HG03280 (cell line): ENCODE measurements at regions not wholly inside any gene's neighbourhood (a gene's known extent, or its start where the extent isn't known, plus 50 kb on each side); places are given as distances from the start of the nearest gene placed in this dataset.
A peak's percentile ranks its signal among the peaks of the same experiment; 100 is the strongest.

Experiments used
- ATAC-seq: cut with Tn5 transposase; IDR thresholded peaks from one replicate; pipeline ENCODE4 v1.9.1; 2021; ENCODE audit warnings: mild to moderate bottlenecking, moderate library complexity; ENCODE audit not compliant: unreplicated experiment

DNA sequence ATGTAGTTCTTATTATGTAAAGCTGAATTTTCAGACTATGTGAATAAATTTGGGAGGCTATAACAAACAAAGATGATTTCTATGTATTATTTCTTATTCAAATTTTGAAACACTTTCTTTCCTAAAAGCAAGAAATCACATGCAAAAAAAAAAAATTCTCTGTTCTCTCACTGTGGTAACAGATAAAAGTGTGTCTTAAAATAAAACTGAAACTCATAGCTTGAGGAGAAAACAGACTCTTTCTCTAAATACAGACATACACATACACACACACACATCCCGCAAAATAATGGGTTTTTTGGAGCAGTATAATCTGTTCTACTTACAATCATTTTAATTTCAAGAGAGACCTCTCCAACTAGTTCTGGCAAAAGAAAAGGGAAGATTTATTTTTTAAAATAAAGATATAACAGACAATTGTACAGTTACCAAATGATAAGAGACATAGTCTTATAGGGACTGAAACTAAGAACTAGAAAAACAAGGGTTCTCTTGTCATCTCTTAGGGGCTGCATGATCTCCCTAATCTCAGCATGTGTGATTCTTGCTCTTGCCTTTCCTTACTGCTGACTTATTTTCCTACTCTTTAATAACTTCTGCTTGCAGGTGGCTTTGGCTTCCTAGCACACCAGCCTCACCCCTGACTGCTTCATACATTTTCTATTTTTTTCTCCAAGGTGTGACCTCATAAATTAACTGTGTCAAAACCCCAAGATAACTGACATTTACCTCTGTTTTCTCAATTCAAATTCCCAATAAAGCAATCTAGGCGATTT, 483.5 kb upstream of the POT1 start:
- ATAC-seq, result no peak

DNA sequence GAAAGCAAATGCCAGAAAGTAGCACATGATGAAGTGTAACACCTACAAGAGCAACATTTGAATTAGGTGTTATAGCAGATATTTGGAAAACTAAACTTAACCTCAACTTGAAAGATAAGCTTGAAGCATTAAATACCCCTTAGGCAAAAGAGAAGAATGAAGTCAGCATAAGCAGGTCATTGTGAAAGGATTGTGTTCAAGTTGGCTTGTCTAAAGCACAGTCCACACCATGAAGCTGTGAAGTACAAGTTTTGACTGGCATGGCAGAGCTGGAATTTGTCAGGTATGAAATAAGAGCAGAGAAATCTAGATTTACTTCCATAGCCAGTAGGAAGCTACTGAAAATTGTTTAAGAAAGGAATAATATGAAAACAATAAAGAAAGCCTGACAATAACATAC, 480.3 kb upstream of the POT1 start:
- no peak for ATAC-seq

DNA sequence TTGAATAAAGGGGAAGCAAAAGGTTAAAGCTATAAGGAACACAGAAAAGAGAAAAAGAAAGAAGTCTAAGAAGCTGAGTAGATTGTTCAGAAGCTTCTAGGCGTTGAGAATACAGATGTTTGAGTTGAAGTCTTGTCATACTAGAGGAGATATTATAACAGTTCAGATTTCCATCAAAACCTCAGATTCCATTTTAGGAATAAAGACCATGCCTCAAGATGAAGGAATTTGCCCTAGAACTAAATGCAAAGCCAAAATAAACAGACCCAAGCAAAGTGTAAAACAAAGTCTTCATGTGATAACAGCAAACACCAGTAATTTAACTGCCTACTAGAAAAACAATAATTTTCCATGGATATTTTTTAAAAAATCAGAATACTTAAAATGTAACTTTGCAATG, 476.5 kb upstream of the POT1 start:
- no peak for ATAC-seq

DNA sequence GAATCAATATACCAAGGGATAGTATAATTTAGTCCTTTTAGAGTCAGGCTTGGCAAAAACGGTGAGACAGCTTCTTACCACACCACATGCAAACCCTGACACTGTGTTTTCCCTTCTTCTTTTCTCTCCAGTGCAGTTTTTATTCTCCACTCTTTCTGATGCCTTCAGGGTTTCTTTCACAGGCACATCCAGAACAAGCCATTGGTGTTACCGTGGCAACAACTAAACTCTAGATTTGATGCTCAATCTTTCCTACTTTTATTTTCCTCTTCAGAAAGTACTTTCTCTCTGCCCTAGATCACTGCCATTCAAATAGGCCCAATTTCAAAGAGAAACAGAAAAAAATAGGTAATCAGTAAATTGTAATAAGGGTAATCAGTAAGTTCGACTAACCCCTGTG, 469.8 kb upstream of the POT1 start:
- no peak for ATAC-seq

DNA sequence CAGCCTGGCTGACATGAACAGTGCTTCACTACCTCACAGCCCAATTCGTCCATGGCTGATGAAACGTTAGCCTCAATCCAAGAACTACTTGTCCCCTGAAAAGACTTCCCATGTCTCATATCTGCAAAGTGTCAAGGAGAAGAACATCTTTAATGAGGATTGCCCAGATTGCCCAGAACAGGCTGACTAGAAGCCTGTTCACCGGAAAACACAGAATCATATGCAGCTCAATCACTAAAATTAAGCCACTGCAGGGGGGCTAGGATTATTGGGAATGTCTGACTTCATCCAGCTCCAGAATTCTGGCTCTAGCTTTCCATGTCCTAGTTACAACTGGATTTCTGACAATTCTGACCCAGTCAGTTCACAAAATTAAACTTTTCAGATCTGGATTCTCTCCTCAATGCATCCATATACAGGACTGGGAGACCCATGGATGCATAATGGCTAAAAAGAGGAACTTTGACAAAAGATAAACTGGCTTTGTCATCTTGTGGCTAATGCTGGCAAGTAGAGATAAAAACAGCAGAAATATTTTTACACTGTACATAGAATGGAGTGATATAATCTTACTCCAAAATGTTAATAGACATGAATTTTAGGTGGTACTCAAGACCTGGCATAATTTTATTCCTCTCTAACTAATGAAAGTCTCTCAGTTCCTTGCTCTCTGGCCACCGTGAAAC, 467.0 kb upstream of the POT1 start:
- no peak for ATAC-seq

DNA sequence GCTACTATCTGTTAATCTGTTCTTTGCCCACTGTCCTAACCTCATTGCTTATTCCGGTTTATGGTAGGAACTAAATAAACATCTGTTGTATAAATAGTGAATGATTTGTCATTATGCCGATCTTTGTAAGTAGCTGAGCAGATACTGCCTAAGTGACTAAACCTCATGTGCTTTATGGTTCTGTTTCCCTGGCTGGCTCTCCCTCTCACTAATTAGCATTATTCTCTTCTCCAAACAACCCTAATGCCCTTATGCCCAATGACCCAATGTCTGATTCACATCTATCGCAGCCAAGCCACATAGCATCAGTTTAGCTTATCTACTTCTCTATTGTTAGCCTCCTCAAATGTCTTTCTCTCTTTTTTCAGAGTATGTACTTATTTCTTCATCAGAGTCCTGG, 462.3 kb upstream of the POT1 start:
- no peak for ATAC-seq

DNA sequence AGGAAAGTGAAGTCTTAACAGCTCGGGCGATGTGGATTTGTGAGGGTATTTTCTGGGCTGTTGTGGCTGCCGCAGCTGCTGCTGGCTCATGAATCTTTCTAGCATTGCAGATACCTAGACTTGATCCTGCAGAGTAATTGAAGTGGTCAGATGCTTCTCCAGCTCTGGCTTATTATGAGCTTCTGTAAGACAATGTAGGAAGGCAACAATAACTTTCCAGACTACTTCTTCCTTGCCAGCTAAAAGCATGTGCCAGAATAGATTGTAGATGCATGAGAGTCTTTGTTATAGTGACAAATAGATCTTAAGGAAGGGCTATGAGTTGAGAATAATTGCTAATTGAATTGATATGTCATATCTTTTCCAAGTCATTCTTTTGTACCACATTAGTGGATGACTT, 461.4 kb upstream of the POT1 start:
- no peak for ATAC-seq

DNA sequence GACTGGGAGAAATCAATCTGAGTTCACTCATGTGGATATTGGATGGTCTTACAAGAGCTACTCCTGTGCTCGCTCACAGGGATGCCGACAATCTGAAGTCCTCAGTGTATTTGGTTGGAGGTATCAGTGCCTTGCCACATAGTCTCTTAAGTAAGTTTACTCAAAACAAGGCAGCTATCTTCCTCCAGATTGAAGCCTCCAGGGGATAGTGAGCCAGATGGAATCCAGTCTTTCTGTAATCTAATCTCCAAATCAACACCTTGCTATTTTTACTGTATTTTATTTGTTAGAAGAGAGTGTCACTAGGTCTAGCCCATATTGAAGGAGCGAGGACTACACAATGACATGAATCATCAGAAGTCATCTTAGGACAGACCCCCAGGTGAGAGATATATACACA, 456.6 kb upstream of the POT1 start:
- ATAC-seq, result no peak

DNA sequence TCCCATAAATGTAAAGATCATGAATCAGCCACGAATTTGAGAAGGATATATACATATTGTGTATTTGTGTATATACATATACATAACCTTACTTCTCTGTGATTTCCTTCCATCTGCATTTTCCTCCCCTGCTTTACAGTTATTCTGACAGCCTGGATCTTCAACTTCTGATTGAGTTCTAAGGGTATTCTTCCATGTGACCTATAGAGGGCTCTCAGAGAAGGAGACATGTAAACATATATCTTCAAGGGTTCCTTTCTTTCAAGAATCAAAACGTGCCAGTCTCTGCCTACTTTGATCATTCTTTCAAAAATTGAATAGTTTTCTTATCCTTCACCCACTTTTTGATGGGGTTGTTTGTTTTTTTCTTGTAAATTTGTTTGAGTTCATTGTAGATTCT, 453.7 kb upstream of the POT1 start:
- no peak for ATAC-seq

DNA sequence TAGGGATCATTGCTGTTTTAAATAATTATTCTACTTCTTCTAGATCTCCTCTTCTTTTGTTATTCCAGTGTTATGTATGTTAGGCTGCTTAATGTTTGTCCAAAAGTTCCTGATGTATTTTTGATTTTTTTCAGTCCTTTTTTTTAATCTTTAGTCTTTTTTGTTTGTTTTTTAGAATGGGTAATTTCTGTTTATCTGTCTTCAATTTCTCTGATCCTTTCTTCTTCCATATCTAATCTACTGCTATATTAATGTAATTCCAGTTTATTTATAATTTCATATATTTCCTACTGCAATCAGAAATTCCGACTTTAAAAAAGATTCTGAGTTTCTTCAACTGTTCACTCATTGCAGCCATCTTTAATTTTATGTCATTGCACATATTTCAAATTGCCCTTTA, 452.8 kb upstream of the POT1 start:
- ATAC-seq, result no peak

DNA sequence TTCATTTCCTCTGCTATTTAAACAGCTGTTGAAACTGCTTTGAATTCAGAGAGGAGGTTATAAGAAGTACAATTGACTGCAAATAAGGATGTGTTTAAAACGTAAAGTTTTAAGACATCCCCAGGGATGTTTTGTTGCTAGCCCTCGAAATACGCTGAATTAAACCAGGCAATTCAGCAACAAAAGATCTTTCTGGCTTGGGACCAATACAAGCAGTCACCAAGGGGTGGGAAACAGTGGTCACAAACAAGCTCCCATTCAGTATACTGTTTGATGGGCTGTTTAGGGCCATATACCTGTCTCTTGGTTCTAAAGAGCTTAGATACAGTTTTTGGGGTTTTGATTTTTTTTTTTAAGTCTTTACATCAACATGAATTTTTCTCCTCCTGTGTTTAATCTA, 446.3 kb upstream of the POT1 start:
- no peak for ATAC-seq

DNA sequence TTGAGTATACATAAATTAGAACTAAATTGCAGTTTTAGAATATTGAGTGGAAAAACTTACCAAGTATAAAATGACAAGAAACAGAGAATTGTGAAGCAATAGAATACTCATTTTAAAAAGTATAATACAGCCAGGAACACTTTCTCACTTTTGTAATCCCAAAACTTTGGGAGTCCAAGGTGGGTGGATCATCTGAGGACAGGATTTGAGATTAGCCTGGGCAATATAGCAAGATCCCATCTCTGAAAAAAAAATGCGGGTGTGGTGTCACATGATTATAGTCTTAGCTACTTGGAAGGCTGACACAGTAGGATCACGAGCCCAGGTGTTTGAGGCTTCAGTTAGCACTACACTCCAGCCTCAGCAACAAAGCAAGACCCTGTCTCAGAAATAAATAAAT, 440.9 kb upstream of the POT1 start:
- no peak for ATAC-seq

DNA sequence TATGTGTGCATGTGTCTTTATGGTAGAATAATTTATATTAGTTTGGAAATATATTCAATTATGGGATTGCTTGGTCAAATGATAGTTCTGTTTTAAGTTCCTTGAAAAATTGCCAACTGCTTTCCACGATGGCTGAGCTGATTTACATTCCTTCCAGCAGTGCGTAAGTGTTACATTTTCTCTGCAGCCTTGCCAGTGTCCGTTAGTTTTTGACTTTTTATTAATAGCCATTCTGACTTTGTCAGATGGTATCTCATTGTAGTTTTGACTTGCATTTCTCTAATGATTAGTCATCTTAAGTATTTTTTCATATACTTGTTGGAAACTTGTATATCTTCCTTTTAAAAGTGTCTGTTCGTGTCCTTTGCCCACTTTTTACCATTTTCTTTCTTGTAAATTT, 434.2 kb upstream of the POT1 start:
- no peak for ATAC-seq

DNA sequence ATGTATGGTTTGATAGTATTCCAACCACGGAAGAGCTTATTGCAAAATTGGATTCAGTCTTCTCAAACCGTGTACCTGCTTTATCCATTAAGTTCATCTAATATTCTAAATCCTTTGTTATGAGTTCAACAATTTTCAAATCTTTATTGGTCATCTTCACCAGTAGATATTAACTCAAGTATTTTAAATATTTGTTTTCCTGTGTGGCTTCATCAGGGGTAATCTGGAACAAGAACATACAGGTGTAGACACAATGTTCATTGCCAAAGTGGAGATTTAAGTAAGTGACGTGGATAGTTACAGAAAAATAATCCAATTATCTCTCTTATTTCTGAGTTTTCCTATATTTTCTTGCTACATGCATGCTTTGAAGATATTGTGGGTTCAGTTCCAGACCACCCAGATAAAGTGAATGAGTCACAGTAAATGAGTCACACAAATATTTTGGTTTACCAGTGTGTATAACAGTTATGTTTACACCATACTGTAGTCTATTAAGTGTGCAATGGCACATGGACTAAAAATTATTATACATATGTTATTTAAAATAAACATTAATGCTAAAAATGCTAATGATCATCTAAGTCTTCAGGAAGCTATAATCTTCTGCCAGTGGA, 429.0 kb upstream of the POT1 start:
- ATAC-seq, result no peak

DNA sequence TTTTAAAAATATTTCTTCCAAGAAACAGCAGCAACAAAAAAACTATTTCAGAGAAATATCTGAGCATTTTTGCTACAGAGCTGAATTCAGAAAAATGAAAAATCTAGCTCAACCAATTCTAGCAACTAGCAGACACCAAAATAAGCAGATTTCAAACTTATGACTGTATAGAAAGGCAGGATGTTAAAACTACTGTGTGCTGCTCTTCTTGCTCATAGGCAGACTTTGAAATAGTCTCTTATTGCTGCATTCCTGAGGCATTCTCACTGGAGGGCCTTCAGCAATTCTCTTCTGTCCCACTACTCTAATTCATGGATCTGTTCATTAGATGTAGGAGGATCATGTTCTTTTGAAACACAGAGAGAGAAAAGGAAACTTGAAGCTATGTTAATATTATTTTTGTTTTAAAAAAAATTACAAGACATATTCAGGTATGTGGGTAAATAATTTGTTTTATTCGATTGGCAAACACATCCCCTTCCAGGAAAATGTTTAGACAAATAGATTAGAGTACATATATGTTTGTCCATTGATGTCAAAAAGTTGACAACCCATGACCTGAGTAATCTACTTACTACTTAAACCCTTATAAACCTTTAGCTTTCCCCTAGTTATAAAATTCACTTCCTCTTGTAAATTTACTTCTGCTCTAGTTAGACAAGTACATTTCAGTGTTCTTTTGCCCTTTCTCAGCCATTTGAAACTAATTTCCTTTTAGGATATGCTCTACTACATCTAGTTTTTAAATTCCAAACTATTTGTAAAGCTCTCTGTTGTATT, 428.2 kb upstream of the POT1 start:
- ATAC-seq, result no peak

DNA sequence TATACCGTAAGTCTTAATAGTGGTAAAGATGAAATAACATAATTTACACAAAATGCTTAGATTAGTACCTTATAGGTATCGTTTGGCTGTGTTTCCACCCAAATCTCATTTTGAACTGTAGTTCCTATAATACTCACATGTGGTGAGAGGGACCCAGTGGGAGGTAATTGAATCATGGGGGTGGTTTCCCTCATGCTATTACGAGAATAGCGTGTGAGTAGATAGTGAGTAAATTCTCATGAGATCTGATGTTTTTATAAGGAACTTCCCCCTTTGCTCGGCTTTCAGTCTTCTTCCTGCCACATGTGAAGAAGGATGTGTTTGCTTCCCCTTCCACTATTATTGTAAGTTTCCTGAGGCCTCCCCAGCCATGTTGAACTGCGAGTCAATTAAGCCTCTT, 426.3 kb upstream of the POT1 start:
- peak; percentile 65 for ATAC-seq

DNA sequence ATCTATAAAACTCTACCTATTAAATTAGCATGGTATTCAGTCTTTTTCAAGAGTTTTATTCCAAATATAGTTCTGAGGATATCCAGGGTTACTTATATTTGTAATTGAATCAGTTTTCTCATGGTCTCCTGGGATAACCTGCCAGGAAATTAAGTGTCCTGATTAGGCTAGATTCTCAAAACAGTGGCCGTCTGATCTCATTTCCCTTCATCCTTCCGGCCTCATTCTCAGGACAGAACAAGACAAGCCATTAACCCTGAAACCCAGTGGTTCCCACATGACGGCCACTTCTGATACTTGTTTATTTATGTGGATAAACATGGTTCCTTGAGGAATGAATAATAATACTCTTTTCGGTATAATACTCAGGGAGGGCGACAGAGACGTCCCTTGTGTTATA, 417.6 kb upstream of the POT1 start:
- no peak for ATAC-seq

DNA sequence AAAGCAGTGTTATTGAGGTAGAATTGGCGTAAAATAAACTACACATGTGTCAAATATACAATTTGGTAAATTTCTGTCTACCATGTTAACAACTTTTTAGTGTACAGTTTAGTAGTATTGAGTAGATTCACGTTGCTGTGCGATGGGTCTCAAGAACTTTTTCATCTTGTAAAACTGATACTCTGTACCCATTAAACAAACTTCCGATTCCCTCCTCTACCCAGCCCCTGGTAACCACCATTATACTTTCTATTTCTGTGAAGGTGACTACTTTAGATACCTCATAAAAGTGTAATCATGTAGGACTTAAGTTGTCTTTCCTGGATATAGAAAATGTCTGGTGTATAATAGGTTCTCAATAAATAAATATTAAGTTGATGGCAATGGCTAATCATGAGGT, 408.5 kb upstream of the POT1 start:
- ATAC-seq, result no peak

DNA sequence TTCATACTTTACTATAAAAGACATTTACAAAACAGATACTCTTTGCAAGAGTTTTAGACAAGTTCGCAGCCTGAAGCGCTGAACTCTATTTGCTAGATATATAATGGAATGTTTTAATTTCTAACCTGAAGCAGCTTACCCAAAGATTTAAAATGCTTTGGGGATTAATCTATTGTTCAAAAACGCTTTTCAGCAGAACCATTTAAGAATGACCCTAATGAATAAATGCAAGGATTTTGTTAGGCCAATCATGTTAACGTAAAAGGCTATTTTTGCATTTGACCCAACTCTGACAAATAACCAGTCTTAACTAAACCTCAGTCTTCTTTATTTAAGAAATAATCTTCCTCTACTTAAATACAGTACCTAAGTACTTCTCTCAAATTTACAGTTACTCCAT, 406.7 kb upstream of the POT1 start:
- ATAC-seq, result no peak

DNA sequence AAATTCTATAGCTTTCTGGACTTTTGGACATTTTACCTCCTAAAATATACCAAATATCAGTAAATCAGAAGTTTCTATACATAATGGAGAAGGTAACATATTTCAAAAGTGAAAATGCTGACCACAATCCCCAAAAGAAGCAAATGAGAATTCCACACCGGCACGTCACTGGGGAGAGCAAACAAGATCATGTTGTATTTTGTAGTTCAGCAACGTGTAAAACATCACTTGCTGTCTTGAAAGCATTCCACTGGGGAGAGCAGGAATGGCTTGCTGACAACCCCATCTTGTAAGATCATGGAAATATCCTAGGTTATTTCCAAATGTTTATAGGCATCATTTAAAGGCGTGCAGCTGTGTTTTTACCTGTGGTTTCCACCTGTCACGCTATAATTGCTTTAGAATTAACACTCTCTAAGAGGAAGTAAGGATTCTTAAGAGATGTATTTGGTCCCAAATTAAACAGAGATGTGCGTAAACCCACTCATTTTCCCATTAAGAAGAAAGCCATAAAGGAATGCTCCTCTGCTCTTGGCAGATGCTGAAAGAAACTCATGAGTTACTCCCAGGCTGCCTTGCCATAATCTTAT, 397.1 kb upstream of the POT1 start:
- ATAC-seq, result no peak

DNA sequence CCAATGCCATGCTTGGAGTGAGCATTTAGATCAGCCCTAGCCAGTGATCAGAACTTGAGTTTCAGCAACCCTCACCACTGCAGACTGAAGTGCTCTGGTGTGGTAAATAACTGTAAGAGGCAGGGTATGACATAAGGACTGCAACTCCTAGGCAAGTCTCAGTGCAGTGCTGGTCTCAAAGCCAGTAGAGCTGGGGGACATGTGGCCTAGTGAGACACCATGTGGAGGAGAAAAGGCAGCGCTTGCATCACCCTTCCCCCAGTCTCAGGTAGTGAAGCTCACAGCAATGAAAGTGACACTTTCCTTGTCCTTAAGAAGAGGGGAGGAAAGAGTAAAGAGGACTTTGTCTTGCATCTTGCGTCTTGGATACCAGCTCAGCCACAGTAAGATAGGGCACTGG, 386.8 kb upstream of the POT1 start:
- ATAC-seq, result no peak
